ENCODE measurements at regions not wholly inside any gene's neighbourhood (a gene's known extent, or its start where the extent isn't known, plus 50 kb on each side); places are given as distances from the start of the nearest gene placed in this dataset.

- DNase-seq, result no peak
- Histone ChIP-seq H3K27ac (no peak overlapping the region), H3K9me3 (peaks cover 0 to 9% (median 0%) of the 10 kb centered on the region in 3 donors), H3K27me3 (no peaks in the 10 kb centered on the region), H3K36me3 (no peaks in the 10 kb centered on the region), H3K4me1 (no peaks in the 10 kb centered on the region), H3K4me3 (no peak overlapping the region)
- TF ChIP-seq POLR2A (IDR thresholded peaks at IDR 0.05) (no peak), CTCF (IDR thresholded peaks at IDR 0.05) (no peak)
- intact Hi-C loops (cut with DNase I), result no loop called here
- WGBS, 2 donors, result 56 to 77% methylated on average over 16 to 17 of the region's 17 CpGs
Measured at GRCh38 chr6:971981-972640, 279.2 kb upstream of the EXOC2 start.

DNA sequence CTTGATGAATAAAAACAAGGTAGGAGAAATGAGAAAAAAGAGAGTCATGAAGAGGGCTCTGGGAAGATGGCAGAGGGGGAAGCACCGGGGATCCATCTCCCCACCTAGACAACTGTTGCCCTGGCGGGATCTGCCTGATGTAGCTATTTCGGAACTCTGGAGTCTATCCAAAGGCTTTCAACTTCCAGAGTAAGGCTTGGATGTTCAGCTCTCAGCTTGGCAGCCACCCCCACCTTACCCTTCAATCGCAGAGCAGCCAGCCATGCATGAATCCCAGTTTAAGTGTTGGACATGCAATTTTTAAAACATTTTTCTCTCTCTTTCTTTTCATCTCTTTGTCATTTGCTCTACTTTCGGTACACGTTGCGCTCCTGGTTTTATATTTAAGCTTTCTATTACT is 275.9 kb upstream of the EXOC2 start:
- intact Hi-C loops (cut with DNase I), result no loop called here
- Histone ChIP-seq H3K4me1 (no peaks in the 10 kb centered on the region), H3K27ac (no peak overlapping the region), H3K36me3 (no peaks in the 10 kb centered on the region), H3K9me3 (no peaks in the 10 kb centered on the region), H3K4me3 (no peak overlapping the region), H3K27me3 (no peaks in the 10 kb centered on the region)
- no peak for DNase-seq
- TF ChIP-seq POLR2A (IDR thresholded peaks at IDR 0.05), result no peak
- no peak for TF ChIP-seq CTCF (IDR thresholded peaks at IDR 0.05)
- 74 to 83% methylated on average over 7 of the region's 7 CpGs for WGBS, 2 donors

DNA sequence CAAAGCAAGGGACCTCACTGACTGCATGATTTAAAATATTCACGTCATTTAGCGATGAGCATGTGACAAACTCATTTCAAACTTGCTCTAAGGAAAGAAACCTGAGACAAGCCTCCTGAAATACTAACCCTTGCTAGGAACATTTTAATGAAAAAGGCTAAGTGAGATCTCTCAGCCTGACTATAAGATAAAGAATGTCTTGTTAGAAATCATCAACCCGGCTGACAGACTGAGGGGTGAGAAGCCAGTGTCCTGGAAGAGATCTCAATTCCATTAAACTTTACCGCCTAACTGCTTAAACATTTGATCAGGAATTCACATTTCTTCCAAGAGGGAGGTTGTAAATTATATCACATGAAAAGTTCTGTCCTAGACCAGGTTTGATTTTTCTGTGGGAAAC is 274.8 kb upstream of the EXOC2 start:
- H3K9me3 ChIP-seq, result no peaks in the 10 kb centered on the region
- TF ChIP-seq CTCF (IDR thresholded peaks at IDR 0.05), result no peak
- no peak for DNase-seq
- intact Hi-C loops (cut with DNase I), result no loop called here
- H3K27me3 ChIP-seq, result no peaks in the 10 kb centered on the region
- H3K4me3 ChIP-seq, result no peak overlapping the region
- 87 to 96% methylated on average over 4 of the region's 4 CpGs for WGBS, 2 donors
- H3K4me1 ChIP-seq, result no peaks in the 10 kb centered on the region
- H3K36me3 ChIP-seq, result no peaks in the 10 kb centered on the region
- H3K27ac ChIP-seq, result no peak overlapping the region

DNA sequence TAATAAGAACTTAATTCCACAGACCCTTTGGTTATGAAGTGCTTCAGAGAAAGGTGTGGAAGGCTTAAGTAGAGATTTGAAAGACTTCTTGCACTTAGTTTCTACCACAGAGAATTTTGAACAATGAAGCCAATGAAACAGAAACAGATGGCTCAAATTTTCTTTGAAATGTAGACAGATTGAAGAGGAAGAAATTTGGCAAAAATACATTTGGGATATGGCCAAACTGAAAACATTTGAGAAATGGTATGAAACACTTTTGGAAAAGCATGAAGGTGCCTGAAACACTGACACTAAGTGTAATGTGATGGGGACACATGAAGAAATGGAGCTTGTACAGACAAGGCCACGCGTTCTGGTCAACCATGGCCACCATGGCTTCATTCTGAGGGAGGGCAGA is 272.4 kb upstream of the EXOC2 start:
- Histone ChIP-seq H3K27ac (no peak overlapping the region), H3K36me3 (no peaks in the 10 kb centered on the region), H3K27me3 (no peaks in the 10 kb centered on the region), H3K4me3 (no peak overlapping the region), H3K9me3 (no peaks in the 10 kb centered on the region), H3K4me1 (peaks cover 0 to 8% (median 5%) of the 10 kb centered on the region in 3 donors)
- no peak for TF ChIP-seq CTCF (IDR thresholded peaks at IDR 0.05)
- TF ChIP-seq POLR2A (IDR thresholded peaks at IDR 0.05), result no peak
- intact Hi-C loops (cut with DNase I), result no loop called here
- WGBS, 2 donors, result 92 to 97% methylated on average over 2 of the region's 2 CpGs
- DNase-seq, result no peak

GRCh38 chr6:963456-963855 is 270.5 kb upstream of the EXOC2 start:
- no peak for DNase-seq
- Histone ChIP-seq H3K4me1 (peaks cover 0 to 8% (median 5%) of the 10 kb centered on the region in 3 donors), H3K36me3 (no peaks in the 10 kb centered on the region), H3K9me3 (no peaks in the 10 kb centered on the region), H3K4me3 (no peak overlapping the region), H3K27me3 (no peaks in the 10 kb centered on the region), H3K27ac (no peak overlapping the region)
- WGBS, 2 donors, result 75 to 83% methylated on average over 9 of the region's 9 CpGs
- TF ChIP-seq POLR2A (IDR thresholded peaks at IDR 0.05), result no peak
- TF ChIP-seq CTCF (IDR thresholded peaks at IDR 0.05), result no peak
- intact Hi-C loops (cut with DNase I), result no loop called here

Data from esophagus squamous epithelium (tissue), 5 donors.